Endothelial cell of umbilical vein (primary cell): ENCODE measurements at regions not wholly inside any gene's neighbourhood (a gene's known extent, or its start where the extent isn't known, plus 50 kb on each side); places are given as distances from the start of the nearest gene placed in this dataset.

Experiments
- BruUV-seq: library from RNA; stranded (reverse); fragments of 400-500 nt; replicated peaks from 2 replicates; lab custom pipeline; 2021; lab: Mats Ljungman, UMichigan
- CTCF ChIA-PET: fragments of 300-600, 350-600 bp; sonication (Branson Sonifier 250); formaldehyde crosslinking; loops from one replicate; lab custom pipeline; 2021; ENCODE audit warnings: antibody characterized with exemption, inconsistent platforms; lab: Charles Lee
- POLR2A ChIA-PET: fragments of 300-600, 350-600 bp; sonication (Branson Sonifier 250); formaldehyde crosslinking; loops from one replicate; lab custom pipeline; 2021; ENCODE audit warnings: antibody characterized with exemption, inconsistent platforms; lab: Charles Lee
- DNase-seq: peaks from one replicate; pipeline ENCODE4 v3.0.0-alpha.2; 2011; ENCODE audit warnings: low read depth, low spot score
- FAIRE-seq: peaks from 2 replicates; lab custom pipeline; 2011; peaks lifted over from hg19 to GRCh38; lab: Jason Lieb, UNC
- H2AFZ ChIP-seq: 2 replicates; pipeline ENCODE4 v1.6.0; 2012; ENCODE audit warnings: low read depth, low read length, control low read depth, inconsistent platforms
- H3K27ac ChIP-seq: 2 replicates; pipeline ENCODE4 v1.5.1; 2011; ENCODE audit warnings: low read depth, mild to moderate bottlenecking, control low read depth, low read length, moderate library complexity; ENCODE audit not compliant: insufficient read depth
- H3K27me3 ChIP-seq, 2 experiments: 2 replicates each; pipeline versions ENCODE4 v1.6.0 to v1.6.1; 2011; ENCODE audit warnings: low read length in 2 of 2, mixed read lengths in 1 of 2; ENCODE audit not compliant: control insufficient read depth in 2 of 2, insufficient read depth in 2 of 2
- H3K36me3 ChIP-seq, 2 experiments: 2 replicates in 1 of 2; 3 replicates in 1 of 2; pipeline ENCODE4 v1.5.1; 2011; ENCODE audit warnings: low read length in 2 of 2, mild to moderate bottlenecking in 1 of 2, moderate library complexity in 1 of 2; ENCODE audit not compliant: control insufficient read depth in 2 of 2, insufficient read depth in 2 of 2; ENCODE audit errors: extremely low read depth in 1 of 2
- H3K4me1 ChIP-seq: 3 replicates; pipeline ENCODE4 v1.5.1; 2011; ENCODE audit warnings: mild to moderate bottlenecking, low read length; ENCODE audit not compliant: control insufficient read depth, insufficient read depth; ENCODE audit errors: extremely low read depth
- H3K4me2 ChIP-seq: 2 replicates; pipeline ENCODE4 v1.6.1; 2011; ENCODE audit warnings: low read length, control low read depth, mixed read lengths; ENCODE audit not compliant: insufficient read depth
- H3K4me3 ChIP-seq, 3 experiments: fragments of 200-600 bp in 1 of 3; sonication (generic), shearing (Covaris generic) in 1 of 3; replicated peaks in 1 of 3; 2 replicates each; pipeline ENCODE4 v1.5.1; 2011 to 2016; ENCODE audit warnings: control low read depth in 3 of 3, low read length in 3 of 3, mild to moderate bottlenecking in 2 of 3, inconsistent platforms in 1 of 3, low read depth in 1 of 3, moderate library complexity in 1 of 3; ENCODE audit not compliant: insufficient read depth in 1 of 3
- H3K79me2 ChIP-seq: 2 replicates; pipeline ENCODE4 v1.6.0; 2012; ENCODE audit warnings: low read length, inconsistent platforms; ENCODE audit not compliant: control insufficient read depth, insufficient read depth
- H3K9ac ChIP-seq: replicated peaks from 2 replicates; pipeline ENCODE3; 2011; ENCODE audit warnings: low read length, control low read depth; ENCODE audit not compliant: insufficient read depth; ENCODE audit errors: extremely low read depth
- H3K9me1 ChIP-seq: replicated peaks from 3 replicates; pipeline ENCODE4 v1.6.0; 2011; ENCODE audit warnings: mild to moderate bottlenecking, low read length; ENCODE audit not compliant: control insufficient read depth, insufficient read depth; ENCODE audit errors: extremely low read depth
- H3K9me3 ChIP-seq: replicated peaks from 2 replicates; pipeline ENCODE4 v1.5.1; 2012; ENCODE audit warnings: low read length, inconsistent platforms; ENCODE audit not compliant: control insufficient read depth, insufficient read depth
- H4K20me1 ChIP-seq: replicated peaks from 2 replicates; pipeline ENCODE3; 2011; ENCODE audit warnings: mild to moderate bottlenecking, low read length; ENCODE audit not compliant: control insufficient read depth, insufficient read depth; ENCODE audit errors: extremely low read depth
- EZH2 ChIP-seq: IDR thresholded peaks from 2 replicates; pipeline ENCODE4 v1.6.1; 2012; ENCODE audit warnings: borderline replicate concordance, low read depth, mild to moderate bottlenecking, moderate library complexity, low read length, inconsistent platforms; ENCODE audit not compliant: severe bottlenecking
- GATA2 ChIP-seq: IDR thresholded peaks from 2 replicates; pipeline ENCODE4 v1.7.0; 2011; ENCODE audit warnings: low read depth, mild to moderate bottlenecking, moderate library complexity, mixed read lengths, low read length; ENCODE audit not compliant: insufficient read length, insufficient read depth
- JUN ChIP-seq: IDR thresholded peaks from 2 replicates; pipeline ENCODE4 v1.6.1; 2011; ENCODE audit warnings: borderline replicate concordance, low read depth; ENCODE audit not compliant: insufficient read length, insufficient read depth
- MYC ChIP-seq: IDR thresholded peaks from one replicate; pipeline ENCODE4 v1.6.1; 2011; ENCODE audit warnings: mild to moderate bottlenecking, low read depth, low read length
- POLR2A ChIP-seq: IDR thresholded peaks from 2 replicates; pipeline ENCODE4 v1.6.1; 2012; ENCODE audit warnings: low read depth, mild to moderate bottlenecking, control low read depth, low read length
- POLR2AphosphoS5 ChIP-seq: IDR thresholded peaks from 2 replicates; pipeline ENCODE4 v1.6.1; 2012; ENCODE audit warnings: low read depth, mild to moderate bottlenecking, control low read depth, low read length, moderate library complexity; ENCODE audit not compliant: insufficient read depth
- dilution Hi-C: fragments of 300-500 bp; cut with MboI; formaldehyde crosslinking; loops from one replicate; pipeline ENCODE4 v1.15.0; 2019; ENCODE audit warnings: low sequenced_read_pairs; ENCODE audit not compliant: extremely low pct_ligation_motif_present
- intact Hi-C: fragments of 100-400 bp; cut with micrococcal nuclease; formaldehyde crosslinking; loops from one replicate; pipeline ENCODE4 v1.10.0; 2022
- TF ChIP-seq, protein P1 (sequence below), 2 donors: IDR thresholded peaks; 1 replicate in 1 of 2; 2 replicates in 1 of 2; pipeline ENCODE4 v1.5.1; 2011; ENCODE audit warnings: low read length in 2 of 2, mild to moderate bottlenecking in 2 of 2, moderate library complexity in 2 of 2, control low read depth in 1 of 2, inconsistent platforms in 1 of 2, low read depth in 1 of 2; ENCODE audit not compliant: insufficient read depth in 1 of 2; ENCODE audit errors: extremely low read depth in 1 of 2

GRCh38 chr20:10784554-10785183 is 110.9 kb upstream of the JAG1 start:
- ChIA-PET CTCF (no interaction called here), POLR2A (no interaction called here)
- H3K27ac ChIP-seq = no peak overlapping the region
- no peak for DNase-seq
- H2AFZ ChIP-seq = no peak overlapping the region
- no peak overlapping the region for H3K4me2 ChIP-seq
- no peaks in the 10 kb centered on the region for H4K20me1 ChIP-seq
- no peaks in the 10 kb centered on the region for H3K27me3 ChIP-seq
- no peaks in the 10 kb centered on the region for H3K79me2 ChIP-seq
- no peaks in the 10 kb centered on the region for H3K9me1 ChIP-seq
- FAIRE-seq = no peak
- intact Hi-C loops (no loop called here), dilution Hi-C loops (no loop called here)
- TF ChIP-seq, protein P1, sequence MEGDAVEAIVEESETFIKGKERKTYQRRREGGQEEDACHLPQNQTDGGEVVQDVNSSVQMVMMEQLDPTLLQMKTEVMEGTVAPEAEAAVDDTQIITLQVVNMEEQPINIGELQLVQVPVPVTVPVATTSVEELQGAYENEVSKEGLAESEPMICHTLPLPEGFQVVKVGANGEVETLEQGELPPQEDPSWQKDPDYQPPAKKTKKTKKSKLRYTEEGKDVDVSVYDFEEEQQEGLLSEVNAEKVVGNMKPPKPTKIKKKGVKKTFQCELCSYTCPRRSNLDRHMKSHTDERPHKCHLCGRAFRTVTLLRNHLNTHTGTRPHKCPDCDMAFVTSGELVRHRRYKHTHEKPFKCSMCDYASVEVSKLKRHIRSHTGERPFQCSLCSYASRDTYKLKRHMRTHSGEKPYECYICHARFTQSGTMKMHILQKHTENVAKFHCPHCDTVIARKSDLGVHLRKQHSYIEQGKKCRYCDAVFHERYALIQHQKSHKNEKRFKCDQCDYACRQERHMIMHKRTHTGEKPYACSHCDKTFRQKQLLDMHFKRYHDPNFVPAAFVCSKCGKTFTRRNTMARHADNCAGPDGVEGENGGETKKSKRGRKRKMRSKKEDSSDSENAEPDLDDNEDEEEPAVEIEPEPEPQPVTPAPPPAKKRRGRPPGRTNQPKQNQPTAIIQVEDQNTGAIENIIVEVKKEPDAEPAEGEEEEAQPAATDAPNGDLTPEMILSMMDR (IDR thresholded peaks at IDR 0.05; ENCODE audit: extremely low read depth in 1 of 2, insufficient read depth in 1 of 2, low read depth in 1 of 2, low read length in 2 of 2) = no peak
- TF ChIP-seq GATA2 (no peak), EZH2 (no peak), JUN (no peak), POLR2A (no peak), MYC (no peak)
- no peaks in the 10 kb centered on the region for H3K9me3 ChIP-seq
- BruUV-seq = no TSS peak
- no peaks in the 10 kb centered on the region for H3K36me3 ChIP-seq
- no peak overlapping the region for H3K4me3 ChIP-seq
- H3K4me1 ChIP-seq = no peaks in the 10 kb centered on the region
- no peak overlapping the region for H3K9ac ChIP-seq

GRCh38 chr20:10786678-10787077 is 112.9 kb upstream of the JAG1 start:
- dilution Hi-C loops (no loop called here), intact Hi-C loops (no loop called here)
- Histone ChIP-seq H3K27ac (no peak overlapping the region), H3K79me2 (no peaks in the 10 kb centered on the region), H3K4me2 (no peak overlapping the region), H3K36me3 (no peaks in the 10 kb centered on the region), H2AFZ (no peak overlapping the region), H3K4me1 (no peaks in the 10 kb centered on the region), H3K9ac (no peak overlapping the region), H3K4me3 (no peak overlapping the region), H3K9me3 (no peaks in the 10 kb centered on the region), H3K27me3 (no peaks in the 10 kb centered on the region), H3K9me1 (no peaks in the 10 kb centered on the region), H4K20me1 (no peaks in the 10 kb centered on the region)
- DNase-seq (no peak), FAIRE-seq (no peak)
- TF ChIP-seq, protein P1 (IDR thresholded peaks at IDR 0.05; ENCODE audit: extremely low read depth in 1 of 2, insufficient read depth in 1 of 2, low read depth in 1 of 2, low read length in 2 of 2) = no peak
- TF ChIP-seq POLR2A = no peak
- TF ChIP-seq POLR2AphosphoS5 = no peak
- ChIA-PET CTCF (no interaction called here), POLR2A (no interaction called here)
- BruUV-seq = no TSS peak
